ENCODE measurements at regions not wholly inside any gene's neighbourhood (a gene's known extent, or its start where the extent isn't known, plus 50 kb on each side); places are given as distances from the start of the nearest gene placed in this dataset.

DNA sequence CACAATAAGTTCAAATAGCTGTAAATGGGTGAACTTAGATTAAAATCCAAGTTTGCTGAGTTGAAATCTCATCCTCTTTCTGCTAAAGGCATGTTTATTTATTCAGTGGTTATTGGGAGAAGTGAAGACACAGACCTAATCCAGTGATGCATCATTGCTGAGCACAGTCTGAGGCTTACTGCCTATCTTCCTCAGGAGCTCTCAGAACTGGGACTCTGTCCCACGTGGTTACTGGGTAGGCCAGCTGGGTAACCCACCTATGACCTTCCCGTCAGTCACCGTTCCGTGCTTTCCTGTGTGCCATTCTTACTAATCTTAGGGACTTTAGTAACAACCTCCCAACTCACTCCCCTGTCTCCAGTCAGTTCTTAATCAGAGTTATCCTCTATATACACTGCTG, 226.8 kb upstream of the ATP10B start:
- 44 to 59% methylated on average over 4 of the region's 4 CpGs for WGBS, 2 donors
- no peak for TF ChIP-seq CTCF (IDR thresholded peaks at IDR 0.05)
- Histone ChIP-seq H3K9me3 (no peaks in the 10 kb centered on the region), H3K4me3 (replicated peaks in 1 of 3) (no peak overlapping the region), H3K27ac (no peak overlapping the region), H3K27me3 (no peaks in the 10 kb centered on the region), H3K4me1 (no peaks in the 10 kb centered on the region), H3K36me3 (no peaks in the 10 kb centered on the region)
- no peak for DNase-seq
- intact Hi-C loops (cut with DNase I) = no loop called here

DNA sequence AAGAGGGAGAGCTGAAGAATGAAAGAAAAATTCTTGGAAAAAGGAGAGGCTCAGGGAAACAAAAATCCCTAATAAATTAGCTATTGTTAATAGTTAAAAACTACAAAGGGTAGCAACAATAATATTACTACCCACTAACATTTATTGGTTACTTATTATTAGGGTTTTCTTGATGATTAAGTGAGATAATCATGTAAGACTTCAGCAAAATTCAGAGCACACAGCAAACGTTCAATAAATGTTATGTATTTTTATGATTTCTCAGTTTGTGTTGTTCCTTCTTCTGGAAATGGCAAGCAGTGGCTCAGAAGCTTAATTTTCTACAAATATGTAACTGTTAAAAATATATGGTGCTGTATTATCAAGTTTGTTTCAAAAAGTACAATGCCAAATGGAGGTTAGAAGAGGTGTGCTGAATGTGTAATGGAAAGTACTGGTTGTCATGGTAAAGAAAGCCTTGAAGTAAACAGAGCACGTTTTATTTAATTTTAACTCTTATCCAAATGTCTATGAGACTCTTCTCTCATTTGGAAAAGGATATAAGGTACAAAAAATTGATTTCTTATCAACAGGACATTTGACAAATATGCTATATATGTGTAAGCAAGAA, 226.0 kb upstream of the ATP10B start:
- Histone ChIP-seq H3K9me3 (no peaks in the 10 kb centered on the region), H3K27ac (no peak overlapping the region), H3K27me3 (no peaks in the 10 kb centered on the region), H3K4me3 (replicated peaks in 1 of 3) (no peak overlapping the region), H3K36me3 (no peaks in the 10 kb centered on the region), H3K4me1 (no peaks in the 10 kb centered on the region)
- TF ChIP-seq POLR2A (IDR thresholded peaks at IDR 0.05) = no peak
- intact Hi-C loops (cut with DNase I) = no loop called here
- no peak for DNase-seq
- WGBS, 2 donors = 66 to 70% methylated on average over 2 of the region's 2 CpGs

GRCh38 chr5:161077496-161077895, 225.5 kb upstream of the ATP10B start:
- Histone ChIP-seq H3K9me3 (no peaks in the 10 kb centered on the region), H3K36me3 (no peaks in the 10 kb centered on the region), H3K4me1 (no peaks in the 10 kb centered on the region), H3K27me3 (no peaks in the 10 kb centered on the region), H3K4me3 (replicated peaks in 1 of 3) (no peak overlapping the region), H3K27ac (no peak overlapping the region)
- TF ChIP-seq POLR2A (IDR thresholded peaks at IDR 0.05) = no peak
- no peak for TF ChIP-seq CTCF (IDR thresholded peaks at IDR 0.05)
- DNase-seq = no peak
- intact Hi-C loops (cut with DNase I) = no loop called here
- WGBS, 2 donors = 87 to 91% methylated on average over 2 of the region's 2 CpGs

- DNase-seq = no peak
- H3K27me3 ChIP-seq = no peaks in the 10 kb centered on the region
- no peaks in the 10 kb centered on the region for H3K36me3 ChIP-seq
- no peaks in the 10 kb centered on the region for H3K4me1 ChIP-seq
- no peaks in the 10 kb centered on the region for H3K9me3 ChIP-seq
- 39 to 57% methylated on average over 2 of the region's 2 CpGs for WGBS, 2 donors
- intact Hi-C loops (cut with DNase I) = no loop called here
- no peak overlapping the region for H3K27ac ChIP-seq
- TF ChIP-seq CTCF (IDR thresholded peaks at IDR 0.05) = no peak
- no peak for TF ChIP-seq POLR2A (IDR thresholded peaks at IDR 0.05)
- no peak overlapping the region for H3K4me3 ChIP-seq (replicated peaks in 1 of 3)
These were observed 212.8 kb upstream of the ATP10B start for GRCh38 chr5:161064781-161065180.

DNA sequence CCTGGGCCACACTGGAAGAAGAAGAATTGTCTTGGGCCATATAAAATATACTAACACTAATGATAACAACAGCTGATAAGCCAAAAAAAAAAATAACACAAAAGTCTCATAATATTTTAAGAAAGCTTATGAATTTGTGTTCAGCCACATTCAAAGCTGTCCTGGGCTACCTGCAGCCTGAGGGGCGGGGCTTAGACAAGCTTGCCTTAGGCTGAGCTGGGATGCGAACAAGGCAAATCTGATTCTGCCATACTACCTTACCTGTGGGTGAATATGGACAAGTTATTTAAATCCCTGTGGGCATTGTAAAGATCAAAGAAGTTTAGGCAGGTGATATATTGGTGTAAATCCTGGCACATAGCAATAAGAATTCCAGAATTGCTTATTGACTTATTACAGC, 212.3 kb upstream of the ATP10B start:
- no peak for DNase-seq
- Histone ChIP-seq H3K4me3 (replicated peaks in 1 of 3) (no peak overlapping the region), H3K36me3 (no peaks in the 10 kb centered on the region), H3K27me3 (no peaks in the 10 kb centered on the region), H3K4me1 (no peaks in the 10 kb centered on the region), H3K9me3 (no peaks in the 10 kb centered on the region), H3K27ac (no peak overlapping the region)
- 84 to 90% methylated on average over 2 of the region's 2 CpGs for WGBS, 2 donors
- intact Hi-C loops (cut with DNase I) = no loop called here
- TF ChIP-seq CTCF (IDR thresholded peaks at IDR 0.05) (no peak), POLR2A (IDR thresholded peaks at IDR 0.05) (no peak)

GRCh38 chr5:161058781-161059180, 206.8 kb upstream of the ATP10B start:
- no peak for TF ChIP-seq POLR2A (IDR thresholded peaks at IDR 0.05)
- no peak for TF ChIP-seq CTCF (IDR thresholded peaks at IDR 0.05)
- H3K36me3 ChIP-seq = no peaks in the 10 kb centered on the region
- no peak overlapping the region for H3K4me3 ChIP-seq (replicated peaks in 1 of 3)
- H3K9me3 ChIP-seq = no peaks in the 10 kb centered on the region
- intact Hi-C loops (cut with DNase I) = no loop called here
- H3K4me1 ChIP-seq = no peaks in the 10 kb centered on the region
- DNase-seq = no peak
- H3K27ac ChIP-seq = no peak overlapping the region
- H3K27me3 ChIP-seq = no peaks in the 10 kb centered on the region
